B cell (primary cell): ENCODE measurements at regions not wholly inside any gene's neighbourhood (a gene's known extent, or its start where the extent isn't known, plus 50 kb on each side); places are given as distances from the start of the nearest gene placed in this dataset.

Experiments
- ATAC-seq: fragments of 200-7000 bp; cut with Tn5 transposase; one replicate; pipeline ENCODE4 v1.10.0; 2021; ENCODE audit warnings: low read depth, mild to moderate bottlenecking, moderate number of reproducible peaks, moderate library complexity
- CTCF ChIA-PET: fragments of 350-600 bp; sonication (Branson Sonifier 250); formaldehyde crosslinking; loops from one replicate; lab custom pipeline; 2021; ENCODE audit warnings: antibody characterized with exemption, inconsistent platforms; lab: Charles Lee
- POLR2A ChIA-PET: fragments of 350-600 bp; sonication (Branson Sonifier 250); formaldehyde crosslinking; loops from one replicate; lab custom pipeline; 2021; ENCODE audit warnings: antibody characterized with exemption; lab: Charles Lee
- DNase-seq: peaks from one replicate; pipeline ENCODE4 v3.0.0; 2013
- H2AFZ ChIP-seq: 2 replicates; pipeline ENCODE4 v1.6.1; 2012; ENCODE audit warnings: mild to moderate bottlenecking, low read depth, low read length; ENCODE audit not compliant: insufficient read depth, poor library complexity, severe bottlenecking
- H3K27ac ChIP-seq, 2 donors: 1 replicate in 1 of 2; 2 replicates in 1 of 2; pipeline ENCODE4 v1.5.1; 2012 to 2013; ENCODE audit warnings: low read length in 2 of 2, mild to moderate bottlenecking in 2 of 2, moderate library complexity in 1 of 2
- H3K27me3 ChIP-seq, 4 experiments: fragments of 200-600 bp in 1 of 4; sonication (generic) in 1 of 4; replicated peaks in 1 of 4; 1 replicate in 2 of 4; 2 replicates in 2 of 4; pipeline versions ENCODE4 v1.6.1 to v1.7.0; 2013 to 2016; ENCODE audit warnings: low read length in 3 of 4, mild to moderate bottlenecking in 2 of 4, mixed read lengths in 1 of 4, moderate library complexity in 1 of 4; ENCODE audit not compliant: insufficient read depth in 4 of 4, control insufficient read depth in 3 of 4; ENCODE audit errors: control extremely low read depth in 1 of 4
- H3K36me3 ChIP-seq, 2 experiments: replicated peaks in 1 of 2; 1 replicate in 1 of 2; 2 replicates in 1 of 2; pipeline versions ENCODE4 v1.6.1 to v1.7.1; 2013; ENCODE audit warnings: low read length in 1 of 2; ENCODE audit not compliant: insufficient read depth in 2 of 2, control insufficient read depth in 1 of 2; ENCODE audit errors: control extremely low read depth in 1 of 2, extremely low read depth in 1 of 2
- H3K4me1 ChIP-seq, 2 donors: fragments of 200-600 bp in 1 of 2; sonication (generic) in 1 of 2; 1 replicate in 1 of 2; 2 replicates in 1 of 2; pipeline versions ENCODE4 v1.5.1 to v1.6.1; 2013 to 2017; ENCODE audit warnings: low read length in 2 of 2; ENCODE audit not compliant: control insufficient read depth in 2 of 2, insufficient read depth in 2 of 2
- H3K4me2 ChIP-seq: replicated peaks from 2 replicates; pipeline ENCODE3; 2012; ENCODE audit warnings: mild to moderate bottlenecking, low read depth, low read length; ENCODE audit not compliant: poor library complexity, severe bottlenecking
- H3K4me3 ChIP-seq, 5 experiments: fragments of 200-600 bp in 1 of 5; sonication (generic) in 1 of 5; 1 replicate in 3 of 5; 2 replicates in 2 of 5; pipeline versions ENCODE4 v1.5.1 to v1.7.0; 2011 to 2016; ENCODE audit warnings: low read length in 4 of 5, mild to moderate bottlenecking in 4 of 5, low read depth in 2 of 5, control low read depth in 1 of 5, moderate library complexity in 1 of 5; ENCODE audit not compliant: insufficient read depth in 1 of 5; ENCODE audit errors: control extremely low read depth in 1 of 5, extremely low read depth in 1 of 5
- H3K79me2 ChIP-seq: fragments of 200-600 bp; sonication (generic); one replicate; pipeline ENCODE4 v1.6.0; 2016; ENCODE audit warnings: low read length; ENCODE audit not compliant: control insufficient read depth, insufficient read depth
- H3K9ac ChIP-seq: fragments of 200-600 bp; sonication (generic); 2 replicates; pipeline ENCODE4 v1.6.1; 2017; ENCODE audit warnings: mild to moderate bottlenecking, low read length, moderate library complexity
- H3K9me3 ChIP-seq, 3 donors: one replicate each; pipeline versions ENCODE4 v1.6.1 to v1.7.1; 2013; ENCODE audit warnings: low read length in 2 of 3; ENCODE audit not compliant: control insufficient read depth in 2 of 3, insufficient read depth in 1 of 3; ENCODE audit errors: control extremely low read depth in 1 of 3
- H4K20me1 ChIP-seq: 2 replicates; pipeline ENCODE4 v1.6.0; 2012; ENCODE audit warnings: mild to moderate bottlenecking, low read length; ENCODE audit not compliant: insufficient read depth, control insufficient read depth, poor library complexity, severe bottlenecking
- H3K27ac Mint-ChIP-seq: one replicate; pipeline ENCODE4 v1.8.0; 2021; ENCODE audit warnings: mixed read lengths
- H3K27me3 Mint-ChIP-seq: one replicate; pipeline ENCODE4 v1.8.0; 2021; ENCODE audit warnings: mixed read lengths
- H3K4me1 Mint-ChIP-seq: one replicate; pipeline ENCODE4 v1.8.0; 2021; ENCODE audit warnings: mixed read lengths
- H3K4me3 Mint-ChIP-seq: one replicate; pipeline ENCODE4 v1.8.0; 2021; ENCODE audit warnings: mixed read lengths
- H3K9me3 Mint-ChIP-seq: one replicate; pipeline ENCODE4 v1.8.0; 2022; ENCODE audit warnings: mixed read lengths; ENCODE audit not compliant: insufficient read depth
- EZH2 ChIP-seq: IDR thresholded peaks from 2 replicates; pipeline ENCODE4 v1.6.1; 2012; ENCODE audit warnings: borderline replicate concordance, low read depth, mild to moderate bottlenecking, moderate library complexity, low read length; ENCODE audit not compliant: insufficient read depth, poor library complexity, severe bottlenecking
- WGBS: methylation state at CpG from one replicate; pipeline ENCODE4 v1.1.5; 2013; ENCODE audit warnings: missing lambda C conversion rate; ENCODE audit not compliant: insufficient coverage; 5-methylcytosine and 5-hydroxymethylcytosine counted together
- intact Hi-C: fragments of 100-400 bp; cut with micrococcal nuclease; formaldehyde crosslinking; loops from one replicate; pipeline ENCODE4 v1.10.0; 2022
- TF ChIP-seq, protein P1 (sequence below): fragments of 200-600 bp; IDR thresholded peaks from one replicate; pipeline ENCODE4 v1.8.0; 2022; ENCODE audit warnings: antibody characterized with exemption, mild to moderate bottlenecking

DNA sequence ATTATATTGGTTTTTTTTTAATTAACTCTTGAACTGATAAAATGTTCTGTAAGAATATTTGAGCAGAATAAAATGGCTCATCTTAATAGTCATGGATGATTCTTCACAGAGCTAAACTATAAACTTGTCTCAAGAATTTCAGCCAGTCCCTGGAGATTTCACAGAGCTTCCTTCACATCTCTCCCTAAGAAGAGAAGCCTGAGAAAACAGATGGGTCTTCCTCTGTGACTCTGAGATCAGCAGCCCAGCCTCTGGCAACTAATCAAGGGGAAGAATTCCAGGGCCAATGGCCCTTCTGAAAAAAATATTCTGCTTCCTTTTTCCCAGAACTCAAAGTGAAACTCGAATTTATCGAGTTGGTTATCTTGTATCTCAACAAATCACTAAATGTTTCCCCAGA lies 122.2 kb upstream of the ITGA1 start:
- H3K4me3 Mint-ChIP-seq = no peak overlapping the region
- H3K9me3 Mint-ChIP-seq = no peaks in the 10 kb centered on the region
- intact Hi-C loops = no loop called here

DNA sequence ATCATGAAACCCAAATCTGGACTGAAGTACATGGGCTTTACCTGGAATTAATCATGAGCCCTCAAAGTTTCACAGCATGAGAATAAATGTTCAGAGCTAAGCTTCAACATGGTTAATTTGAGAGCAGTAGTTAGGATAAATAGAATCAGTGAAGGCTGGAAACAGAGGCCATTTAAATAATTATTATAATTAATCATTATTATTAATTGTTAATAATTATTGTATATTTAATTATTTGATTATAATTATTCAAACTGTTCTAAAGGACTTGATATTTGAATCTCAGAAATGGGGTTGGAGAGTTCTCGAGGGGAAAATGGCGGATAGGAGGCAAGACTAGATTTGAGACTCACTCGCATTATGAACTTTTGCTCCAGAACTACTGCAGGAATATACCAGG lies 119.6 kb upstream of the ITGA1 start:
- Histone ChIP-seq H3K4me2 (no peak overlapping the region), H4K20me1 (no peaks in the 10 kb centered on the region), H3K27ac (no peak overlapping the region), H3K27me3 (no peaks in the 10 kb centered on the region), H2AFZ (no peak overlapping the region), H3K4me1 (no peaks in the 10 kb centered on the region), H3K4me3 (no peak overlapping the region), H3K79me2 (no peaks in the 10 kb centered on the region), H3K9ac (no peak overlapping the region), H3K9me3 (no peaks in the 10 kb centered on the region), H3K36me3 (no peaks in the 10 kb centered on the region)
- ChIA-PET POLR2A (no interaction called here), CTCF (no interaction called here)
- TF ChIP-seq EZH2 = no peak
- TF ChIP-seq, protein P1, sequence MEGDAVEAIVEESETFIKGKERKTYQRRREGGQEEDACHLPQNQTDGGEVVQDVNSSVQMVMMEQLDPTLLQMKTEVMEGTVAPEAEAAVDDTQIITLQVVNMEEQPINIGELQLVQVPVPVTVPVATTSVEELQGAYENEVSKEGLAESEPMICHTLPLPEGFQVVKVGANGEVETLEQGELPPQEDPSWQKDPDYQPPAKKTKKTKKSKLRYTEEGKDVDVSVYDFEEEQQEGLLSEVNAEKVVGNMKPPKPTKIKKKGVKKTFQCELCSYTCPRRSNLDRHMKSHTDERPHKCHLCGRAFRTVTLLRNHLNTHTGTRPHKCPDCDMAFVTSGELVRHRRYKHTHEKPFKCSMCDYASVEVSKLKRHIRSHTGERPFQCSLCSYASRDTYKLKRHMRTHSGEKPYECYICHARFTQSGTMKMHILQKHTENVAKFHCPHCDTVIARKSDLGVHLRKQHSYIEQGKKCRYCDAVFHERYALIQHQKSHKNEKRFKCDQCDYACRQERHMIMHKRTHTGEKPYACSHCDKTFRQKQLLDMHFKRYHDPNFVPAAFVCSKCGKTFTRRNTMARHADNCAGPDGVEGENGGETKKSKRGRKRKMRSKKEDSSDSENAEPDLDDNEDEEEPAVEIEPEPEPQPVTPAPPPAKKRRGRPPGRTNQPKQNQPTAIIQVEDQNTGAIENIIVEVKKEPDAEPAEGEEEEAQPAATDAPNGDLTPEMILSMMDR = no peak
- WGBS = 100% methylated on average over 3 of the region's 3 CpGs
- no peak for ATAC-seq
- intact Hi-C loops = no loop called here
- Mint-ChIP-seq H3K4me1 (peaks cover 2% of the 10 kb centered on the region), H3K27me3 (no peaks in the 10 kb centered on the region), H3K4me3 (no peak overlapping the region), H3K27ac (no peak overlapping the region), H3K9me3 (no peaks in the 10 kb centered on the region)
- DNase-seq = no peak

More for the DNA sequence above, 122.2 kb upstream of the ITGA1 start:
- Mint-ChIP-seq H3K4me1 (peaks cover 2% of the 10 kb centered on the region), H3K27me3 (no peaks in the 10 kb centered on the region), H3K27ac (no peak overlapping the region)
- ATAC-seq = no peak
- Histone ChIP-seq H4K20me1 (no peaks in the 10 kb centered on the region), H3K27me3 (no peaks in the 10 kb centered on the region), H3K4me2 (no peak overlapping the region), H2AFZ (no peak overlapping the region), H3K79me2 (no peaks in the 10 kb centered on the region), H3K4me1 (no peaks in the 10 kb centered on the region), H3K9me3 (no peaks in the 10 kb centered on the region), H3K4me3 (no peak overlapping the region), H3K36me3 (no peaks in the 10 kb centered on the region), H3K9ac (no peak overlapping the region), H3K27ac (no peak overlapping the region)
- POLR2A ChIA-PET = no interaction called here
- no CpG with 5 or more reads among the region's 2 CpGs for WGBS
- no peak for DNase-seq
- CTCF ChIA-PET = no interaction called here
- TF ChIP-seq EZH2 = no peak
- TF ChIP-seq, protein P1 = no peak
